RWPE1 (cell line): ENCODE measurements at regions not wholly inside any gene's neighbourhood (a gene's known extent, or its start where the extent isn't known, plus 50 kb on each side); places are given as distances from the start of the nearest gene placed in this dataset.
A peak's percentile ranks its signal among the peaks of the same experiment; 100 is the strongest.
"Not testable (repeated sequence)": the region's sequence is repeated elsewhere in the genome, so short reads cannot be mapped to it uniquely, and the experiment has no call there.

Experiments
- CTCF ChIA-PET: fragments of 350-600 bp; sonication (Branson Sonifier 250); formaldehyde crosslinking; extraction: SDS; loops from one replicate; lab custom pipeline; 2021; lab: Yijun Ruan, JAX
- POLR2A ChIA-PET: fragments of 400-600 bp; formaldehyde crosslinking; extraction: SDS; loops from one replicate; lab custom pipeline; 2020; ENCODE audit warnings: antibody characterized with exemption; ENCODE audit not compliant: low non-redundant PET; lab: Yijun Ruan, JAX
- DNase-seq: peaks from one replicate; pipeline ENCODE4 v3.0.0; 2012; ENCODE audit warnings: low spot score
- H3K27ac ChIP-seq: fragments of 450-650 bp; 2 replicates; pipeline ENCODE4 v1.5.1; 2017
- TF ChIP-seq, protein P1 (sequence below): fragments of 450-650 bp; conservative IDR thresholded peaks from 2 replicates; pipeline ENCODE4 v1.5.1; 2017; ENCODE audit warnings: low read depth, mild to moderate bottlenecking

DNA sequence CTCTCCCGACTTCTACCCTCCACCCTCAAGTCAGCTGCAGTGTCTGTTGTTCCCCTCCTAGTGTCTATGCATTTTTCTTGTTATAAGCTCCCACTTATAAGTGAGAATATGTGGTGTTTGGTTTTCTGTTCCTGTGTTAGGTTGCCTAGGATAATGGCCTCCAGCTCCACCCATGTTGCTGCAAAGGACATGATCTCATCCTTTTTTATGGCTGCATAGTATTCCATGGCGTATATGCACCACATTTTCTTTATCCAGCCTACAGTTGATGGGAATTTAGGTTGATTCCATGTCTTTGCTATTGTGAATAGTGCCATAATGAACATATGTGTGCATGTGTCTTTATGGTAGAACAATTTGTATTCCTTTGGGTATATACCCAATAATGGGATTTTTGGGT, 80.7 kb downstream of the SPTSSA start:
- H3K27ac ChIP-seq, POLR2A ChIA-PET, DNase-seq, CTCF ChIA-PET: not testable (repeated sequence)

DNA sequence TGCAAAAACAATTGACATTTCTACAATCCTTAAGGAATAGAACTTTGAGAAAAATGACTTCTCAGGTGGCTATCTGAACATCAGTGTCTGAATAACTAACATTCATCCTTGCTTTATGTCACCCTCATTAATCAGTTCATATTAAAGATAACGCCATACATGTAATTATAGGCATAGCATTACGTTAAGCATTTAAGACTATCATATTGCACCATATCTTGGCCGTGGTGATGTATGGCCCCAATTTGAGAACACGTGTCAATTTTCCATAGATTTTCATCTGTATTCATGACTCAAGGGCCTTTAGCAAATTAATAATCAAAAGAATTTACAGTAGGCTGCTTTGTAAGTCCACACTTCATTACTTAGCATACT, 81.6 kb downstream of the SPTSSA start:
- DNase-seq: no peak
- TF ChIP-seq, protein P1, sequence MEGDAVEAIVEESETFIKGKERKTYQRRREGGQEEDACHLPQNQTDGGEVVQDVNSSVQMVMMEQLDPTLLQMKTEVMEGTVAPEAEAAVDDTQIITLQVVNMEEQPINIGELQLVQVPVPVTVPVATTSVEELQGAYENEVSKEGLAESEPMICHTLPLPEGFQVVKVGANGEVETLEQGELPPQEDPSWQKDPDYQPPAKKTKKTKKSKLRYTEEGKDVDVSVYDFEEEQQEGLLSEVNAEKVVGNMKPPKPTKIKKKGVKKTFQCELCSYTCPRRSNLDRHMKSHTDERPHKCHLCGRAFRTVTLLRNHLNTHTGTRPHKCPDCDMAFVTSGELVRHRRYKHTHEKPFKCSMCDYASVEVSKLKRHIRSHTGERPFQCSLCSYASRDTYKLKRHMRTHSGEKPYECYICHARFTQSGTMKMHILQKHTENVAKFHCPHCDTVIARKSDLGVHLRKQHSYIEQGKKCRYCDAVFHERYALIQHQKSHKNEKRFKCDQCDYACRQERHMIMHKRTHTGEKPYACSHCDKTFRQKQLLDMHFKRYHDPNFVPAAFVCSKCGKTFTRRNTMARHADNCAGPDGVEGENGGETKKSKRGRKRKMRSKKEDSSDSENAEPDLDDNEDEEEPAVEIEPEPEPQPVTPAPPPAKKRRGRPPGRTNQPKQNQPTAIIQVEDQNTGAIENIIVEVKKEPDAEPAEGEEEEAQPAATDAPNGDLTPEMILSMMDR: no peak
- no peak overlapping the region for H3K27ac ChIP-seq
- CTCF ChIA-PET: no interaction called here
- POLR2A ChIA-PET: no interaction called here

DNA sequence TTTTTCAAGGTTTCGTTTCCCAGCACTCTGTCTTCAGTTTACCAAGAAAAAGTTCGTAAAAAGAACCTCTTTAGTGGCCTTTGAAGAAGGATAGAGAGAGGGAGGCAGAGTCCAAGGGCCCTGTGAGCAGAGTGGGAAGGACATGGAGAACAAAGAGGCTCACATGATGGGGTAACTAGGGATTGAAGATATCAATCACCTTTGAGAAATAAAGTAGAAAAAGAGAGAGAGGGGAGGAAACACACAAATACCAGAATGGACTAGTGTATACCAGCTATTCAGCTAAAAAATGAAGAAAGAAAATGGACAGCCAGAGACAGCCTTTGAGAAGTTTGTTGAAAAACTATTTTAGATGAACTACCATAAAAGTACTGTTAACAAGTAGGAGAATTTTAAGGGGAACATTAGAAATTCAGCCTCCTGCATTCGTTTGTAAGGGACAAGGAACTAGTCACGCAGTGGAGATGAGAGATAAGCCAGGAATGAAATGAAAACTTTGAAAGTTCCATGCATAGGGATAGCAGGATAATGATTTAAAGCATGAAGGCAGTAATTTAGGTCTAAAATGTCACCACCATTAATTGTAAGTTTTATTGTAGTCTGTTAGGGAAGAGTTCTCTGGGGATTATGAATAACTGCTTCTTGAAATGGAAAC, 82.1 kb downstream of the SPTSSA start:
- no peak overlapping the region for H3K27ac ChIP-seq
- TF ChIP-seq, protein P1: no peak
- ChIA-PET POLR2A (no interaction called here), CTCF (no interaction called here)
- no peak for DNase-seq

GRCh38 chr14:34376649-34377267, 85.3 kb downstream of the SPTSSA start:
- ChIA-PET POLR2A (no interaction called here), CTCF (no interaction called here)
- no peak for DNase-seq
- H3K27ac ChIP-seq: no peak overlapping the region
- TF ChIP-seq, protein P1: no peak

GRCh38 chr14:34374998-34375740, 86.9 kb downstream of the SPTSSA start:
- ChIA-PET POLR2A (interaction anchor here (0.5 kb wide), 1 partner anchor 121 kb away, joined by 3 read pairs; no protein-coding TSS in a partner anchor), CTCF (interaction anchor here (0.6 kb wide), 1 partner anchor 135 kb away, joined by 5 read pairs; no protein-coding TSS in a partner anchor)
- no peak overlapping the region for H3K27ac ChIP-seq
- TF ChIP-seq, protein P1: no peak
- DNase-seq: peak; percentile 70

DNA sequence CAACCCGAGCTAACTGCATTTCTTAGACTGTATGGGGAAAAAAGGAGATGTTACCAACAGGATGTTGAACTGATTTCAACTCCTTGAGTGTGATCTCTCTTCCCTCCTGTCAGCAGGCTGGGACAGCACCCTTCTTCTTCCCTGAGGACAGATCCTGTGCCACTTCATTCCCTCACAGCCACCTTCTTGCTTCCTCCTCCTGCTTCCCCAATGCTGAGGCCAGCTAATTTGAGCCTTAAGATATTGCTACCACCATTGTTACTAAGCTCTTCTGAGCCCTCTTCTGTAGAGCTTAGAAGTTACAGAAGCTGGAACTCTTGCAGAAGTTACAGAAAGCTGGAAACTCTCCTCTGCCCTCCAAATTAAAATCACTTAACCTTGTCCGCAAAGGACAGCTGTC, 88.8 kb downstream of the SPTSSA start:
- DNase-seq: no peak
- no peak overlapping the region for H3K27ac ChIP-seq
- TF ChIP-seq, protein P1: no peak
- POLR2A ChIA-PET: no interaction called here
- CTCF ChIA-PET: interaction anchor here (0.7 kb wide), 1 partner anchor 492 kb away, joined by 5 read pairs; no protein-coding TSS in a partner anchor
